ENCODE measurements at regions not wholly inside any gene's neighbourhood (a gene's known extent, or its start where the extent isn't known, plus 50 kb on each side); places are given as distances from the start of the nearest gene placed in this dataset.
"Not testable (repeated sequence)": the region's sequence is repeated elsewhere in the genome, so short reads cannot be mapped to it uniquely, and the experiment has no call there.

GRCh38 chr18:11480692-11481091 lies 128.7 kb upstream of the SLC35G4 start:
- TF ChIP-seq, protein P1, sequence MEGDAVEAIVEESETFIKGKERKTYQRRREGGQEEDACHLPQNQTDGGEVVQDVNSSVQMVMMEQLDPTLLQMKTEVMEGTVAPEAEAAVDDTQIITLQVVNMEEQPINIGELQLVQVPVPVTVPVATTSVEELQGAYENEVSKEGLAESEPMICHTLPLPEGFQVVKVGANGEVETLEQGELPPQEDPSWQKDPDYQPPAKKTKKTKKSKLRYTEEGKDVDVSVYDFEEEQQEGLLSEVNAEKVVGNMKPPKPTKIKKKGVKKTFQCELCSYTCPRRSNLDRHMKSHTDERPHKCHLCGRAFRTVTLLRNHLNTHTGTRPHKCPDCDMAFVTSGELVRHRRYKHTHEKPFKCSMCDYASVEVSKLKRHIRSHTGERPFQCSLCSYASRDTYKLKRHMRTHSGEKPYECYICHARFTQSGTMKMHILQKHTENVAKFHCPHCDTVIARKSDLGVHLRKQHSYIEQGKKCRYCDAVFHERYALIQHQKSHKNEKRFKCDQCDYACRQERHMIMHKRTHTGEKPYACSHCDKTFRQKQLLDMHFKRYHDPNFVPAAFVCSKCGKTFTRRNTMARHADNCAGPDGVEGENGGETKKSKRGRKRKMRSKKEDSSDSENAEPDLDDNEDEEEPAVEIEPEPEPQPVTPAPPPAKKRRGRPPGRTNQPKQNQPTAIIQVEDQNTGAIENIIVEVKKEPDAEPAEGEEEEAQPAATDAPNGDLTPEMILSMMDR (IDR thresholded peaks at IDR 0.05), result no peak
- Mint-ChIP-seq H3K9me3 (no peaks in the 10 kb centered on the region), H3K27ac (no peak overlapping the region), H3K27me3 (ENCODE audit: insufficient read depth) (peaks cover 10% of the 10 kb centered on the region), H3K4me1 (ENCODE audit: low read depth) (no peaks in the 10 kb centered on the region), H3K4me3 (no peak overlapping the region), H3K36me3 (ENCODE audit: low read depth) (no peaks in the 10 kb centered on the region)
- no peak for DNase-seq

DNA sequence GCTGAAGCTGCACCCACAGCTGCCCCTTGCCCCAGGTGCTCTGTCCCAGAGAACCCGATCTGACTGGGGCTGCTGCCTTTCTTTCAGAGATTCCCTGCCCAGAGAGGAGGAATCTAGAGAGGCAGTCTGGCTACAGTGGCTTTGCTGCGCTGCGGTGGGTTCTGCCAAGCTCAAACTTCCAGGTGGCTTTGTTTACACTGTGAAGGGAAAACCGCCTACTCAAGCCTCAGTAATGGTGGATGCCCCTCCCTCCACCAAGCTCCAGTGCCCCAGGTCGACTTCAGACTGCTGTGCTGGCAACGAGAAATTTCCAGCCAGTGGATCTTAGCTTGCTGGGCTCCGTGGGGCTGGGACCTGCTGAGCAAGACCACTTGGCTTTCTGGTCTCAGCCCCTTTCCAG lies 130.4 kb upstream of the SLC35G4 start:
- H3K27ac Mint-ChIP-seq; H3K4me3 Mint-ChIP-seq; H3K9me3 Mint-ChIP-seq; H3K36me3 Mint-ChIP-seq (ENCODE audit: low read depth); DNase-seq; H3K27me3 Mint-ChIP-seq (ENCODE audit: insufficient read depth); H3K4me1 Mint-ChIP-seq (ENCODE audit: low read depth): not testable (repeated sequence)

- Mint-ChIP-seq H3K36me3 (ENCODE audit: low read depth) (no peaks in the 10 kb centered on the region), H3K4me3 (no peak overlapping the region), H3K9me3 (no peaks in the 10 kb centered on the region), H3K27ac (no peak overlapping the region), H3K4me1 (ENCODE audit: low read depth) (no peaks in the 10 kb centered on the region), H3K27me3 (ENCODE audit: insufficient read depth) (0 out of 2 replicates have a peak, but pooled peaks cover 1% of the 10 kb centered on the region)
- TF ChIP-seq, protein P1 (IDR thresholded peaks at IDR 0.05), result no peak
- no peak for DNase-seq
These were observed 138.5 kb upstream of the SLC35G4 start for GRCh38 chr18:11470941-11471340.

DNA sequence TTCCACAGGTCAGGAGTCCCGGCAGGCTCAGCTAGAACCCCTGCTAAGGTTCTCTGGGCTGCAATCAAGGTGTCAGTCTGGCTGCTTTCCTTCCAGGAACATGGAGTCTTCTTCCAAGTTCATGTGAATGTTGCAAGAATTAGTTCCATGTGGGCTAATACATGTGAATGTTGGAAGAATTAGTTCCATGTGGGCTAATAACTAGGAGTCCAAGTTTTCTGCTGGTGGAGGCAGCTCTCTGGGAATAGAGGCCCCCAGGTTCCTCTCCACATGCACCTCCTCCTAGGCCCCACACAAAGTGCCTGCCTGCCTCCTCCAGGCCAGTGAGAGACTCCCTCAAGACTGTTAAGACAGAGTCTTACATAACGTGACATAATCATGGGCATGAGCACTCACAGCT lies 140.8 kb upstream of the SLC35G4 start:
- no peak overlapping the region for H3K27ac Mint-ChIP-seq
- 0 out of 2 replicates have a peak, but pooled peaks cover 1% of the 10 kb centered on the region for H3K27me3 Mint-ChIP-seq (ENCODE audit: insufficient read depth)
- no peak for DNase-seq
- no peaks in the 10 kb centered on the region for H3K9me3 Mint-ChIP-seq
- no peaks in the 10 kb centered on the region for H3K36me3 Mint-ChIP-seq (ENCODE audit: low read depth)
- H3K4me3 Mint-ChIP-seq, result no peak overlapping the region
- H3K4me1 Mint-ChIP-seq (ENCODE audit: low read depth), result no peaks in the 10 kb centered on the region
- TF ChIP-seq, protein P1 (IDR thresholded peaks at IDR 0.05), result no peak

GRCh38 chr18:11468120-11468519 lies 141.3 kb upstream of the SLC35G4 start:
- TF ChIP-seq, protein P1 (IDR thresholded peaks at IDR 0.05), result no peak
- Mint-ChIP-seq H3K9me3 (no peaks in the 10 kb centered on the region), H3K27me3 (ENCODE audit: insufficient read depth) (0 out of 2 replicates have a peak, but pooled peaks cover 1% of the 10 kb centered on the region), H3K4me3 (no peak overlapping the region), H3K4me1 (ENCODE audit: low read depth) (no peaks in the 10 kb centered on the region), H3K27ac (no peak overlapping the region), H3K36me3 (ENCODE audit: low read depth) (no peaks in the 10 kb centered on the region)
- no peak for DNase-seq

DNA sequence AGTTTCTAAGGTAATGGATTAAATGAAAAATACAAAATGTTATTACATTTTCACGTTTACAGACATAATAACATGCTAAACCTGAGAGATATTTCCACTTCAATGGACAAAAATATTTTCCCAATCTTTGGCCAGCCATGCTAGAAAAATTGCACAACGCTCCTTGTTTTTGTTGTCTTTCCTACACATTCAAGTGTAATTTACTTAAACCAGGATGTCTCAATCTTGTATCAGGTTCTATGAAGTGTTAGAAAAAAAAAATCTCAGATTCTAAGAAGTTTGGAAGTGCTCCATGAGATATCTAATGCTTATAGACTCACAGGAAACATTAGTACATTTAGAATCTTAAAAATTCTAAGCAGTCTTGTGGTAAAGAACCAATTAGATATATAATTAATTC lies 141.8 kb upstream of the SLC35G4 start:
- Mint-ChIP-seq H3K36me3 (ENCODE audit: low read depth) (no peaks in the 10 kb centered on the region), H3K27ac (no peak overlapping the region), H3K9me3 (no peaks in the 10 kb centered on the region)

More for the DNA sequence above, 141.8 kb upstream of the SLC35G4 start:
- Mint-ChIP-seq H3K4me3 (no peak overlapping the region), H3K27me3 (ENCODE audit: insufficient read depth) (0 out of 2 replicates have a peak, but pooled peaks cover 1% of the 10 kb centered on the region), H3K4me1 (ENCODE audit: low read depth) (no peaks in the 10 kb centered on the region)
- TF ChIP-seq, protein P1 (IDR thresholded peaks at IDR 0.05), result no peak
- DNase-seq, result no peak

Measured in HFFc6 (cell line).